Inflammatory macrophage treated with lipopolysaccharide for 4 hours (primary cell): ENCODE measurements at regions not wholly inside any gene's neighbourhood (a gene's known extent, or its start where the extent isn't known, plus 50 kb on each side); places are given as distances from the start of the nearest gene placed in this dataset.

Source experiments
- DNase-seq: peaks from one replicate; pipeline ENCODE4 v3.0.0-alpha.2; 2020

DNA sequence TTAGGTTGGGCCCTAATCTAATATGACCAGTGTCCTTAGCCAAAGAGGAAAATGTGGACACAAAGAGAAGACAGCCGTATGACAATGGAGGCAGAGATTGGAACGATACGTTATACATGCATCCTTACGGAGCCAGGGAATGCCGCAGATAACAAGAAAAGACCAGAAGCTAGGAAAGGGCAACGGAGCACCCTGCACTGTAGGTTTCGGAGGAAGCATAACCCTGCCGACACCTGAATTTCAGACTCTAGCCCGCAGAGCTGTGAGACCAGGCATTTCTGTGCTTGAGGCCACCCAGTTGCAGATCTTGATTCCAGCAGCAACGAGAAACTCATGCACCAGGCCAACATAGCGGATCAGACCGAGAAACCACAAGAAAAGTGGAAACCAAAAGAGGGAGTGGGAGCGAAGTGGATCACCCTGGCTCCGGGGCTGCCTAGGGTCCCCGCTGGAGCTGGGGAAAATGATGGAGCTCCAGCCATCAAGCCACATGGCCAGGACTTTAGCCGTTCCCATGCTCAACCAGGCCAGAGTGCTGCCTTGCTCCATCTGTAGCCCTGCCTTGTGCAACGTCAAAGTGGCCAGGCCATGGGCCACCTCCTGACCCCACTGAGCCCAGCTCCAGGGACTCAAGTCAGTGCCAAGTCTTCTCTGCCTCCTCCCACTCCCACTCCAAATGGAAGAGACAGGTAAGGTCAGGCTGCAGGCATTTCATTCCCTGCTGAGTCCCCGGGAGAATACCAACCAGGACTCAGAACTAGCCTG lies 51.7 kb upstream of the RPL38 start:
- DNase-seq: no peak

DNA sequence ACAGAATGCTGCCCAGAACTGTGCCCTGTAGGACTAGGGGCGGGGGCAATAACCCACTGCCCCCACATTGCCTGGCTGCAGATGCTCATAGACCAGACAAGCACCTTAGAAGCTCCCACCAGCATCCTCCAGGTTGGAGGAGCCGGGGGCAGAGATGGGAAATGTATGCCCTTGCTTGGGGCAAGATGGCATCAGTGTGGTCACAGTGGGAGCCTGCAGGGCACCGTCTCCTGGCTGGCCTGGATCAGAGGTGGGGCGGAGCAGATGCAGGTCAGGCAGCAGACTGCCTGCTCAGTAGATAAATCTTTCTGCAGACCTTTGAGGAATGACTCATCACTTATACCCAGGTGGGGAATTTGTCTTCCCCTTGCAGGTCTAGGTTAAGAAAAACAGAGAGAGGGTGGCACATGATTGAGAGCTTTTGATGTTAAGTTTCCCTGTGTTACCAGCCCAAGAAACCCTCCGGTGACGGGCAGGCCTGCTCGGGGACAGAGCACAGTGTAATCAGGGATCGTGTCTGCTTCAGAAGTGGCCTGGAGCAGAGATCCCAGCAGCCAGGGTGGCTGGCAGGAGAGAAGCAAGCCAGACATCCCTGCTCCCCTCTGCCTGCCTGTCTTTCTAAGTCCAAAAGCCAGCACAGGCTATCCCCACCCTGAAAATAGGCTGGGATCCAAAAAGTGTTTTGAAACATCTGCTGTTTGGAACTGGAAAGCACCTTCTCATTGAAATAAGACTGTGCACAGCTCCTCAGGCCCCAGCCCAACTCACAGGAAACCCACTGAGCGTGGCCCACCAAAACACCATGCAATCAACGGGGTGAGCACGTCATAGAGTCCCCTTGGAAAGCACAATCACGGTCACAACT lies 50.7 kb upstream of the RPL38 start:
- DNase-seq: no peak

DNA sequence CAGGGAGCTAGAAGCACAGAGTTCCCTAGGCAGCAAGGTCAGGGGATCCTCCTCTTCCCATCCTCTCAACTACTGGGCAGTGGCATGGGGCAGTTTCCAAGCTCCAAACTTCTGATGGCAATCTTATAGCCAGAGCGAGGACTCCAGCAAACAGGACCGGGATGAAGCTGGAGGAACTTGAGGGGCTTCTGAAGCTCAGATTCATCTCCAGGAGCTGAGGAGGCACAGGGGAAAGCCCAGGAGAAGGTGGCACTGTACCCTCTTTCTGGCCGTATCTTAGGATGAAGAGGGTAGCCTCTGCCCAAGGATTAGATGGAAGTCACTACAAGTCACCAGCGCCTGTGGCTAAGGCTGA lies 50.0 kb upstream of the RPL38 start:
- DNase-seq: no peak
